Trophoblast cell (in vitro differentiated cells and primary cell): ENCODE measurements at regions not wholly inside any gene's neighbourhood (a gene's known extent, or its start where the extent isn't known, plus 50 kb on each side); places are given as distances from the start of the nearest gene placed in this dataset.
"Not testable (repeated sequence)": the region's sequence is repeated elsewhere in the genome, so short reads cannot be mapped to it uniquely, and the experiment has no call there.

Experiments used
- DNase-seq, 2 donors: peaks; one replicate each; pipeline ENCODE4 v3.0.0-alpha.2; 2016
- H2AFZ ChIP-seq: 2 replicates; pipeline ENCODE4 v1.6.1; 2013; ENCODE audit warnings: low read length, moderate library complexity, mild to moderate bottlenecking; ENCODE audit not compliant: insufficient read depth, poor library complexity
- H2AK5ac ChIP-seq: 2 replicates; pipeline ENCODE4 v1.6.1; 2013; ENCODE audit warnings: mild to moderate bottlenecking, low read length
- H2BK120ac ChIP-seq: 2 replicates; pipeline ENCODE4 v1.6.1; 2013; ENCODE audit warnings: low read length, mild to moderate bottlenecking, moderate library complexity; ENCODE audit not compliant: insufficient read depth, poor library complexity
- H2BK12ac ChIP-seq: 2 replicates; pipeline ENCODE4 v1.6.1; 2013; ENCODE audit warnings: mild to moderate bottlenecking, low read length, moderate library complexity
- H2BK5ac ChIP-seq: 2 replicates; pipeline ENCODE4 v1.6.1; 2013; ENCODE audit warnings: low read length, low read depth, moderate library complexity, mild to moderate bottlenecking; ENCODE audit not compliant: poor library complexity
- H3K14ac ChIP-seq: 2 replicates; pipeline ENCODE4 v1.6.1; 2013; ENCODE audit warnings: mild to moderate bottlenecking, low read length
- H3K18ac ChIP-seq: 2 replicates; pipeline ENCODE4 v1.6.1; 2013; ENCODE audit warnings: mild to moderate bottlenecking, low read length
- H3K23ac ChIP-seq: 2 replicates; pipeline ENCODE4 v1.6.1; 2013; ENCODE audit warnings: low read length
- H3K27ac ChIP-seq: 2 replicates; pipeline ENCODE4 v1.5.1; 2013; ENCODE audit warnings: low read depth, mild to moderate bottlenecking, inconsistent platforms, low read length, moderate library complexity
- H3K27me3 ChIP-seq: 2 replicates; pipeline ENCODE4 v1.6.1; 2013; ENCODE audit warnings: inconsistent platforms, mild to moderate bottlenecking, low read length, moderate library complexity; ENCODE audit not compliant: insufficient read depth
- H3K36me3 ChIP-seq, 2 experiments: 1 replicate in 1 of 2; 2 replicates in 1 of 2; pipeline ENCODE4 v1.6.1; 2013; ENCODE audit warnings: low read length in 2 of 2, mild to moderate bottlenecking in 2 of 2, moderate library complexity in 1 of 2; ENCODE audit not compliant: insufficient read depth in 2 of 2, control insufficient read depth in 1 of 2
- H3K4ac ChIP-seq: 2 replicates; pipeline ENCODE4 v1.6.1; 2013; ENCODE audit warnings: low read depth, mild to moderate bottlenecking, low read length, moderate library complexity
- H3K4me1 ChIP-seq, 2 experiments: 1 replicate in 1 of 2; 2 replicates in 1 of 2; pipeline ENCODE4 v1.6.1; 2013; ENCODE audit warnings: low read length in 2 of 2, mild to moderate bottlenecking in 2 of 2, moderate library complexity in 1 of 2; ENCODE audit not compliant: insufficient read depth in 2 of 2, control insufficient read depth in 1 of 2
- H3K4me2 ChIP-seq: 2 replicates; pipeline ENCODE4 v1.6.1; 2013; ENCODE audit warnings: inconsistent platforms, mild to moderate bottlenecking, low read length, moderate library complexity
- H3K4me3 ChIP-seq: 2 replicates; pipeline ENCODE4 v1.5.1; 2013; ENCODE audit warnings: mild to moderate bottlenecking, low read depth, low read length, inconsistent platforms
- H3K79me1 ChIP-seq: one replicate; pipeline ENCODE4 v1.6.1; 2013; ENCODE audit warnings: low read length
- H3K79me2 ChIP-seq: 2 replicates; pipeline ENCODE4 v1.6.1; 2013; ENCODE audit warnings: low read length, mild to moderate bottlenecking; ENCODE audit not compliant: control insufficient read depth, insufficient read depth, poor library complexity
- H3K9ac ChIP-seq: 2 replicates; pipeline ENCODE4 v1.6.1; 2013; ENCODE audit warnings: mild to moderate bottlenecking, low read length
- H3K9me3 ChIP-seq: 2 replicates; pipeline ENCODE4 v1.6.1; 2013; ENCODE audit warnings: low read depth, mild to moderate bottlenecking, control low read depth, inconsistent platforms, low read length; ENCODE audit not compliant: insufficient read depth
- H4K12ac ChIP-seq: 2 replicates; pipeline ENCODE4 v1.6.1; 2013; ENCODE audit warnings: low read depth, mild to moderate bottlenecking, low read length, moderate library complexity
- H4K8ac ChIP-seq: 2 replicates; pipeline ENCODE4 v1.6.1; 2013; ENCODE audit warnings: low read depth, mild to moderate bottlenecking, low read length, moderate library complexity
- H4K91ac ChIP-seq: one replicate; pipeline ENCODE4 v1.6.1; 2013; ENCODE audit warnings: low read depth, mild to moderate bottlenecking, low read length, moderate library complexity
- WGBS: extraction: QIAGEN DNeasy Blood & Tissue Kit; methylation state at CpG from one replicate; pipeline ENCODE4 v1.1.7; 2013; ENCODE audit warnings: missing lambda C conversion rate; ENCODE audit not compliant: insufficient read length, insufficient coverage; ENCODE audit errors: extremely low coverage; 5-methylcytosine and 5-hydroxymethylcytosine counted together

- H3K27ac ChIP-seq, H3K9me3 ChIP-seq, H2BK5ac ChIP-seq, H2AK5ac ChIP-seq, H3K4ac ChIP-seq, H2BK120ac ChIP-seq, H2AFZ ChIP-seq, H3K18ac ChIP-seq, H4K12ac ChIP-seq, H4K91ac ChIP-seq, H3K79me2 ChIP-seq, H3K4me2 ChIP-seq, H3K23ac ChIP-seq, H3K79me1 ChIP-seq, H3K36me3 ChIP-seq, H2BK12ac ChIP-seq, H3K14ac ChIP-seq, H3K4me3 ChIP-seq, H3K9ac ChIP-seq, H3K27me3 ChIP-seq, H4K8ac ChIP-seq, H3K4me1 ChIP-seq: not testable (repeated sequence)
- DNase-seq: peak in 1 of 2 donors; percentile 32
- WGBS: no CpG with 5 or more reads among the region's 6 CpGs
Observed at GRCh38 chr21:14610119-14610518, 64.0 kb upstream of the SAMSN1 start.

GRCh38 chr21:14609274-14609673, 63.2 kb upstream of the SAMSN1 start:
- H2BK5ac ChIP-seq: no peak overlapping the region
- H3K79me2 ChIP-seq: no peaks in the 10 kb centered on the region
- H3K14ac ChIP-seq: no peak overlapping the region
- H3K4me1 ChIP-seq: no peaks in the 10 kb centered on the region
- H4K8ac ChIP-seq: no peak overlapping the region
- H3K36me3 ChIP-seq: no peaks in the 10 kb centered on the region
- H4K91ac ChIP-seq: no peak overlapping the region
- no peak overlapping the region for H3K23ac ChIP-seq
- no peak overlapping the region for H3K4me2 ChIP-seq
- no peak overlapping the region for H3K4ac ChIP-seq
- no peak overlapping the region for H2BK12ac ChIP-seq
- no peak for DNase-seq
- no peak overlapping the region for H4K12ac ChIP-seq
- no peaks in the 10 kb centered on the region for H3K9me3 ChIP-seq
- H3K18ac ChIP-seq: no peak overlapping the region
- H3K27ac ChIP-seq: no peak overlapping the region
- no peaks in the 10 kb centered on the region for H3K79me1 ChIP-seq
- no peak overlapping the region for H3K9ac ChIP-seq
- no peaks in the 10 kb centered on the region for H3K27me3 ChIP-seq
- no peak overlapping the region for H2BK120ac ChIP-seq
- no peak overlapping the region for H3K4me3 ChIP-seq
- H2AFZ ChIP-seq: no peak overlapping the region
- no peak overlapping the region for H2AK5ac ChIP-seq

GRCh38 chr21:14607262-14607661, 61.1 kb upstream of the SAMSN1 start:
- Histone ChIP-seq H2BK12ac (no peak overlapping the region), H3K36me3 (no peaks in the 10 kb centered on the region), H3K14ac (no peak overlapping the region), H2BK120ac (no peak overlapping the region), H4K8ac (no peak overlapping the region), H2AFZ (no peak overlapping the region), H4K91ac (no peak overlapping the region), H4K12ac (no peak overlapping the region), H3K9ac (no peak overlapping the region), H3K4me3 (no peak overlapping the region), H3K4me1 (no peaks in the 10 kb centered on the region), H3K9me3 (no peaks in the 10 kb centered on the region), H2AK5ac (no peak overlapping the region), H2BK5ac (no peak overlapping the region), H3K4ac (no peak overlapping the region), H3K23ac (no peak overlapping the region), H3K79me1 (no peaks in the 10 kb centered on the region), H3K18ac (no peak overlapping the region), H3K79me2 (no peaks in the 10 kb centered on the region), H3K27me3 (no peaks in the 10 kb centered on the region), H3K4me2 (no peak overlapping the region), H3K27ac (no peak overlapping the region)
- no CpG with 5 or more reads among the region's 2 CpGs for WGBS
- no peak for DNase-seq

- Histone ChIP-seq H3K4me2 (no peak overlapping the region), H2BK12ac (no peak overlapping the region), H3K14ac (no peak overlapping the region), H4K12ac (no peak overlapping the region), H3K4ac (no peak overlapping the region), H3K9me3 (no peaks in the 10 kb centered on the region), H4K8ac (no peak overlapping the region), H3K23ac (no peak overlapping the region), H3K79me1 (no peaks in the 10 kb centered on the region), H3K9ac (no peak overlapping the region), H2AK5ac (no peak overlapping the region), H2BK120ac (no peak overlapping the region), H3K79me2 (no peaks in the 10 kb centered on the region), H2AFZ (no peak overlapping the region), H3K4me3 (no peak overlapping the region), H3K36me3 (no peaks in the 10 kb centered on the region), H3K27ac (no peak overlapping the region), H3K18ac (no peak overlapping the region), H3K27me3 (no peaks in the 10 kb centered on the region), H2BK5ac (no peak overlapping the region), H4K91ac (no peak overlapping the region), H3K4me1 (no peaks in the 10 kb centered on the region)
- DNase-seq: peak in 1 of 2 donors; percentile 72
- no CpG with 5 or more reads among the region's 2 CpGs for WGBS
Observed at GRCh38 chr21:14603202-14603601, 57.1 kb upstream of the SAMSN1 start.
